Endothelial cell of umbilical vein (primary cell): ENCODE measurements at regions not wholly inside any gene's neighbourhood (a gene's known extent, or its start where the extent isn't known, plus 50 kb on each side); places are given as distances from the start of the nearest gene placed in this dataset.

Source experiments
- BruUV-seq: library from RNA; stranded (reverse); fragments of 400-500 nt; replicated peaks from 2 replicates; lab custom pipeline; 2021; lab: Mats Ljungman, UMichigan
- CTCF ChIA-PET: fragments of 300-600, 350-600 bp; sonication (Branson Sonifier 250); formaldehyde crosslinking; loops from one replicate; lab custom pipeline; 2021; ENCODE audit warnings: antibody characterized with exemption, inconsistent platforms; lab: Charles Lee
- POLR2A ChIA-PET: fragments of 300-600, 350-600 bp; sonication (Branson Sonifier 250); formaldehyde crosslinking; loops from one replicate; lab custom pipeline; 2021; ENCODE audit warnings: antibody characterized with exemption, inconsistent platforms; lab: Charles Lee
- DNase-seq: peaks from one replicate; pipeline ENCODE4 v3.0.0-alpha.2; 2011; ENCODE audit warnings: low read depth, low spot score
- FAIRE-seq: peaks from 2 replicates; lab custom pipeline; 2011; peaks lifted over from hg19 to GRCh38; lab: Jason Lieb, UNC
- H2AFZ ChIP-seq: 2 replicates; pipeline ENCODE4 v1.6.0; 2012; ENCODE audit warnings: low read depth, low read length, control low read depth, inconsistent platforms
- H3K27ac ChIP-seq: 2 replicates; pipeline ENCODE4 v1.5.1; 2011; ENCODE audit warnings: low read depth, mild to moderate bottlenecking, control low read depth, low read length, moderate library complexity; ENCODE audit not compliant: insufficient read depth
- H3K27me3 ChIP-seq, 2 experiments: 2 replicates each; pipeline versions ENCODE4 v1.6.0 to v1.6.1; 2011; ENCODE audit warnings: low read length in 2 of 2, mixed read lengths in 1 of 2; ENCODE audit not compliant: control insufficient read depth in 2 of 2, insufficient read depth in 2 of 2
- H3K36me3 ChIP-seq, 2 experiments: 2 replicates in 1 of 2; 3 replicates in 1 of 2; pipeline ENCODE4 v1.5.1; 2011; ENCODE audit warnings: low read length in 2 of 2, mild to moderate bottlenecking in 1 of 2, moderate library complexity in 1 of 2; ENCODE audit not compliant: control insufficient read depth in 2 of 2, insufficient read depth in 2 of 2; ENCODE audit errors: extremely low read depth in 1 of 2
- H3K4me1 ChIP-seq: 3 replicates; pipeline ENCODE4 v1.5.1; 2011; ENCODE audit warnings: mild to moderate bottlenecking, low read length; ENCODE audit not compliant: control insufficient read depth, insufficient read depth; ENCODE audit errors: extremely low read depth
- H3K4me2 ChIP-seq: 2 replicates; pipeline ENCODE4 v1.6.1; 2011; ENCODE audit warnings: low read length, control low read depth, mixed read lengths; ENCODE audit not compliant: insufficient read depth
- H3K4me3 ChIP-seq, 3 experiments: fragments of 200-600 bp in 1 of 3; sonication (generic), shearing (Covaris generic) in 1 of 3; replicated peaks in 1 of 3; 2 replicates each; pipeline ENCODE4 v1.5.1; 2011 to 2016; ENCODE audit warnings: control low read depth in 3 of 3, low read length in 3 of 3, mild to moderate bottlenecking in 2 of 3, inconsistent platforms in 1 of 3, low read depth in 1 of 3, moderate library complexity in 1 of 3; ENCODE audit not compliant: insufficient read depth in 1 of 3
- H3K79me2 ChIP-seq: 2 replicates; pipeline ENCODE4 v1.6.0; 2012; ENCODE audit warnings: low read length, inconsistent platforms; ENCODE audit not compliant: control insufficient read depth, insufficient read depth
- H3K9ac ChIP-seq: replicated peaks from 2 replicates; pipeline ENCODE3; 2011; ENCODE audit warnings: low read length, control low read depth; ENCODE audit not compliant: insufficient read depth; ENCODE audit errors: extremely low read depth
- H3K9me1 ChIP-seq: replicated peaks from 3 replicates; pipeline ENCODE4 v1.6.0; 2011; ENCODE audit warnings: mild to moderate bottlenecking, low read length; ENCODE audit not compliant: control insufficient read depth, insufficient read depth; ENCODE audit errors: extremely low read depth
- H3K9me3 ChIP-seq: replicated peaks from 2 replicates; pipeline ENCODE4 v1.5.1; 2012; ENCODE audit warnings: low read length, inconsistent platforms; ENCODE audit not compliant: control insufficient read depth, insufficient read depth
- H4K20me1 ChIP-seq: replicated peaks from 2 replicates; pipeline ENCODE3; 2011; ENCODE audit warnings: mild to moderate bottlenecking, low read length; ENCODE audit not compliant: control insufficient read depth, insufficient read depth; ENCODE audit errors: extremely low read depth
- EZH2 ChIP-seq: IDR thresholded peaks from 2 replicates; pipeline ENCODE4 v1.6.1; 2012; ENCODE audit warnings: borderline replicate concordance, low read depth, mild to moderate bottlenecking, moderate library complexity, low read length, inconsistent platforms; ENCODE audit not compliant: severe bottlenecking
- FOS ChIP-seq: IDR thresholded peaks from 2 replicates; pipeline ENCODE4 v1.6.1; 2011; ENCODE audit warnings: mild to moderate bottlenecking, low read length, moderate library complexity, borderline replicate concordance; ENCODE audit not compliant: insufficient read depth
- GATA2 ChIP-seq: IDR thresholded peaks from 2 replicates; pipeline ENCODE4 v1.7.0; 2011; ENCODE audit warnings: low read depth, mild to moderate bottlenecking, moderate library complexity, mixed read lengths, low read length; ENCODE audit not compliant: insufficient read length, insufficient read depth
- MAX ChIP-seq: IDR thresholded peaks from 2 replicates; pipeline ENCODE4 v1.6.1; 2011; ENCODE audit not compliant: insufficient read depth, insufficient read length
- MYC ChIP-seq: IDR thresholded peaks from one replicate; pipeline ENCODE4 v1.6.1; 2011; ENCODE audit warnings: mild to moderate bottlenecking, low read depth, low read length
- POLR2A ChIP-seq: IDR thresholded peaks from 2 replicates; pipeline ENCODE4 v1.6.1; 2012; ENCODE audit warnings: low read depth, mild to moderate bottlenecking, control low read depth, low read length
- POLR2AphosphoS5 ChIP-seq: IDR thresholded peaks from 2 replicates; pipeline ENCODE4 v1.6.1; 2012; ENCODE audit warnings: low read depth, mild to moderate bottlenecking, control low read depth, low read length, moderate library complexity; ENCODE audit not compliant: insufficient read depth
- dilution Hi-C: fragments of 300-500 bp; cut with MboI; formaldehyde crosslinking; loops from one replicate; pipeline ENCODE4 v1.15.0; 2019; ENCODE audit warnings: low sequenced_read_pairs; ENCODE audit not compliant: extremely low pct_ligation_motif_present
- intact Hi-C: fragments of 100-400 bp; cut with micrococcal nuclease; formaldehyde crosslinking; loops from one replicate; pipeline ENCODE4 v1.10.0; 2022

- no peaks in the 10 kb centered on the region for H3K9me1 ChIP-seq
- CTCF ChIA-PET: no interaction called here
- H3K27ac ChIP-seq: no peak overlapping the region
- POLR2A ChIA-PET: no interaction called here
- H3K27me3 ChIP-seq: no peaks in the 10 kb centered on the region
- TF ChIP-seq MAX: no peak
- no peak for TF ChIP-seq POLR2AphosphoS5
- TF ChIP-seq GATA2: no peak
- no peak for TF ChIP-seq MYC
- TF ChIP-seq POLR2A: no peak
- H3K4me1 ChIP-seq: no peaks in the 10 kb centered on the region
- H2AFZ ChIP-seq: no peak overlapping the region
- no peak overlapping the region for H3K4me2 ChIP-seq
- dilution Hi-C loops: no loop called here
- no peaks in the 10 kb centered on the region for H3K36me3 ChIP-seq
- no peaks in the 10 kb centered on the region for H4K20me1 ChIP-seq
- DNase-seq (no peak), FAIRE-seq (no peak)
- BruUV-seq: no TSS peak
- no peak overlapping the region for H3K9ac ChIP-seq
- intact Hi-C loops: no loop called here
- no peaks in the 10 kb centered on the region for H3K79me2 ChIP-seq
- H3K9me3 ChIP-seq: no peaks in the 10 kb centered on the region
- H3K4me3 ChIP-seq: no peak overlapping the region
Measured at GRCh38 chr6:50520326-50521266, 192.7 kb upstream of the TFAP2D start.

DNA sequence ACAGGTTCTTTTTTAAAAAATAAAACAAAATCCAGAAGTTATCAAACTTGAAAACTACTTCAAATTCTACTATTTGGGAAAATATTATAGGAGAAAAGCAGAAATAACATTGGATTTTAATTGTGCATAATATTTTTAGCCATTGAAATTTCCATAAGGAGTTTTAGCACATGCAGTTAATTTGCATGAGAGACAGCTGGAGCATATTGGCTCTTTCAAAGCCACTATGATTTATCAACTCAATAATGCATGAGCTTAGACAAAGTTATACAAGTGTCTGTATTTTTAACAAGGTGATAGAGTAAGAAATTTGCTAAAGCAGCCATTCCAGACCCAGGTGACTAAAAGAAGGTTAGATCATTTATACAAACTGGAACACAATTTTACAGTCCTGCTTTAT lies 189.0 kb upstream of the TFAP2D start:
- intact Hi-C loops (no loop called here), dilution Hi-C loops (no loop called here)
- FAIRE-seq (no peak), DNase-seq (no peak)
- Histone ChIP-seq H3K9me1 (no peaks in the 10 kb centered on the region), H4K20me1 (no peaks in the 10 kb centered on the region), H3K27ac (no peak overlapping the region), H3K9me3 (no peaks in the 10 kb centered on the region), H3K79me2 (no peaks in the 10 kb centered on the region), H3K9ac (no peak overlapping the region), H3K4me2 (no peak overlapping the region), H3K4me3 (no peak overlapping the region), H2AFZ (no peak overlapping the region), H3K27me3 (no peaks in the 10 kb centered on the region), H3K36me3 (no peaks in the 10 kb centered on the region), H3K4me1 (no peaks in the 10 kb centered on the region)
- CTCF ChIA-PET: no interaction called here
- TF ChIP-seq GATA2: no peak
- no peak for TF ChIP-seq EZH2
- TF ChIP-seq FOS: no peak
- BruUV-seq: no TSS peak
- POLR2A ChIA-PET: no interaction called here
